PC-9 (cell line): ENCODE measurements at regions not wholly inside any gene's neighbourhood (a gene's known extent, or its start where the extent isn't known, plus 50 kb on each side); places are given as distances from the start of the nearest gene placed in this dataset.

Experiments
- EZH2 ChIP-seq: fragments of 200-600 bp; sonication (generic); IDR thresholded peaks from 2 replicates; pipeline ENCODE4 v1.8.0; 2017; ENCODE audit warnings: antibody characterized with exemption, low read depth
- TF ChIP-seq, protein P1 (sequence below): fragments of 200-600 bp; sonication (generic); conservative IDR thresholded peaks from 2 replicates; pipeline ENCODE4 v1.6.1; 2017; ENCODE audit warnings: mixed run types, antibody characterized with exemption, mild to moderate bottlenecking, moderate library complexity

DNA sequence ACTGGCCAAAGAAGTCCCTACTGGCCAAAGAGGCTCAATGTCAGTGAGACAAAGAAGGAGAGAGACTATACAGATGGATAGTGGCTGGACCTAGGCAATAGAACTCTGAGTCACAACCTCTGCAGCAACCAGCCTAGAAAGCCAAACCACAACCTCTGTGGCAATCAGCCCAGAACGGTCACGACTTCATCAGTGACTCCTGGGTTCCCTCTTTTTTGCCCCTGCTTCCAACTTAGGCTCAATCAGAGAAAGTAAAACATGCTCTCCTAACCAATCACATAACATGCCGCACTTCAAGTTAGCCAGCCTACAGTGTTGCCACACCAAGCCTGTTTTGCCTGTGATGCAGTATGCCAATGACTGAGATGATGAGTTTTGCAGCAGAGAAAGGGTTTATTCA is 203.4 kb downstream of the ANAPC10 start:
- TF ChIP-seq EZH2, result no peak
- TF ChIP-seq, protein P1, sequence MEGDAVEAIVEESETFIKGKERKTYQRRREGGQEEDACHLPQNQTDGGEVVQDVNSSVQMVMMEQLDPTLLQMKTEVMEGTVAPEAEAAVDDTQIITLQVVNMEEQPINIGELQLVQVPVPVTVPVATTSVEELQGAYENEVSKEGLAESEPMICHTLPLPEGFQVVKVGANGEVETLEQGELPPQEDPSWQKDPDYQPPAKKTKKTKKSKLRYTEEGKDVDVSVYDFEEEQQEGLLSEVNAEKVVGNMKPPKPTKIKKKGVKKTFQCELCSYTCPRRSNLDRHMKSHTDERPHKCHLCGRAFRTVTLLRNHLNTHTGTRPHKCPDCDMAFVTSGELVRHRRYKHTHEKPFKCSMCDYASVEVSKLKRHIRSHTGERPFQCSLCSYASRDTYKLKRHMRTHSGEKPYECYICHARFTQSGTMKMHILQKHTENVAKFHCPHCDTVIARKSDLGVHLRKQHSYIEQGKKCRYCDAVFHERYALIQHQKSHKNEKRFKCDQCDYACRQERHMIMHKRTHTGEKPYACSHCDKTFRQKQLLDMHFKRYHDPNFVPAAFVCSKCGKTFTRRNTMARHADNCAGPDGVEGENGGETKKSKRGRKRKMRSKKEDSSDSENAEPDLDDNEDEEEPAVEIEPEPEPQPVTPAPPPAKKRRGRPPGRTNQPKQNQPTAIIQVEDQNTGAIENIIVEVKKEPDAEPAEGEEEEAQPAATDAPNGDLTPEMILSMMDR, result no peak
